Activated gamma-delta T cell treated with anti-CD3 and anti-CD28 coated beads, Interleukin-2, amount 50 U/mL, for 16 hours (primary cell): ENCODE measurements at regions not wholly inside any gene's neighbourhood (a gene's known extent, or its start where the extent isn't known, plus 50 kb on each side); places are given as distances from the start of the nearest gene placed in this dataset.

Source experiments
- DNase-seq: peaks from one replicate; pipeline ENCODE4 v3.0.0-alpha.2; 2020; ENCODE audit warnings: low read depth

DNA sequence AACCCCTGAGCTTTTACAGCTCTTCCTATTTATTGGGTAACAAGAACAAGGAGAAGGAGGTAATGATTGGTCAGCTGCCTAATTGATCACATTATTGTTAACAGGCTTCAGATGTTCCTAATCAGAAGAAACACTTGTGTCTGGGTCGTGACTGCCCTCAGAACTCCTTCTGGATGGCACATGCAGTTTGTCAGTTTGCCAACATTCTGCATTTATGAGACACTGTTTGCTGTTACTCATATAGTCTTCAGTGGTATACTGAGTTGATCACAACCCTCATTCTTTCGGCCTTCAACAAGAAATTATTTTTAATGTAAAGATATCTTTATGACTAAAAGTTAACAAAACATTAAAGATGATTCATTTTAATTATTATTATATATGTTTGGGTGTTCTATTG lies 95.7 kb upstream of the DOCK10 start:
- DNase-seq = no peak

DNA sequence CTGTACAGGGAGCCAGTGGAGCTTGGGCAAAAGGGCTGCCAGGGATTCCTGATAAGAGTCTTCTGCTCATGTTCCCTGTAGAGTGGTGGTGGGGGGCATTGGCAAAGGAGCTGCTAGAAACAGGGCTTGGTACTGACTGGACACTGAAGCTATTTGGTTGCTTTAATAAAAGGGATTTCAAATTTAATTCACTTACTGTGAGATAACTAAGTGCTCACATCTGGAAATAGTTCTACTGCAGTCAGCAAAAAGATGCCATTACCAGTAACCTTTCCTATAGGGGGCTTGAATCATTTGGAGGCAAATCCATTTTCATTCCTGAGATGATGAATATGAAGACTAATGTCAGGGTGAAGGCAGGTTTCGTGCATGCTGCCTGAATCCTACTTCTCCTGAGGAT lies 94.3 kb upstream of the DOCK10 start:
- no peak for DNase-seq

DNA sequence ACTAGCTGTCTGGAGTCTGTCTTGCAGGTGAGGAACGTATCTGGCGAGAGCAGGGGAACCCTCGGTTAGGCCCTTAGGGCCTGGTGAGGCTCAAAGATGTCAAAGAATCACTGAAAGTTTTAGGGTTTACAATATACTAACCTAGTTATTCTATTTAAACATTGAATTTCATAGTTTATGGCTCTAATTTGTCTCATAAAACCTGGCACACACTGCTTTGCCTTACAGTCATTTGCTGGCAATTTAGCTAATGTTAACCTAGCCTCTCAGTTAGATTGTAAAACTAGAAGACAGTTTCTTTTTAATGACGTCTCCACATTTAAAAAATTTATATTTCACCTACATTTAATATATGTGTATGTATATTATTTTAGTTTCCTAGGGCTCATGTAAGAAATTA lies 89.6 kb upstream of the DOCK10 start:
- no peak for DNase-seq

DNA sequence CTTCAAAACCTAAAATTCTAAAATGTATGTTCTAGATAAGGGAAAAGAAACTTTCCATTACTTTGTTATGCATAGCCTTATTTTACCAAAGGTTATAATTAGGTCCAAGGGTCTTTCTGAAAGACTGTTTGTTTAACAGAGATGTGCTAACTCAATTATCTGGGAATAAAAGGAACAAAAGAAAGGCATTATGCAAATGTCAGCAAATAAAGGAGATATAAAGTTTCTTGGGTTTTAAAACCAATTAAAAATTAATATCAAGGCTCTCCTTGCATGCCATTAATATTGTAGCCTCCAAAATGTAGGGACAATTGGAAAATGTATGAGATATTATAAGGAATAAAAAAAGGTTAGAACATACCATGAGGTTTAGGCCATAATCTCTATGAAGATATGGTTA lies 87.8 kb upstream of the DOCK10 start:
- no peak for DNase-seq

DNA sequence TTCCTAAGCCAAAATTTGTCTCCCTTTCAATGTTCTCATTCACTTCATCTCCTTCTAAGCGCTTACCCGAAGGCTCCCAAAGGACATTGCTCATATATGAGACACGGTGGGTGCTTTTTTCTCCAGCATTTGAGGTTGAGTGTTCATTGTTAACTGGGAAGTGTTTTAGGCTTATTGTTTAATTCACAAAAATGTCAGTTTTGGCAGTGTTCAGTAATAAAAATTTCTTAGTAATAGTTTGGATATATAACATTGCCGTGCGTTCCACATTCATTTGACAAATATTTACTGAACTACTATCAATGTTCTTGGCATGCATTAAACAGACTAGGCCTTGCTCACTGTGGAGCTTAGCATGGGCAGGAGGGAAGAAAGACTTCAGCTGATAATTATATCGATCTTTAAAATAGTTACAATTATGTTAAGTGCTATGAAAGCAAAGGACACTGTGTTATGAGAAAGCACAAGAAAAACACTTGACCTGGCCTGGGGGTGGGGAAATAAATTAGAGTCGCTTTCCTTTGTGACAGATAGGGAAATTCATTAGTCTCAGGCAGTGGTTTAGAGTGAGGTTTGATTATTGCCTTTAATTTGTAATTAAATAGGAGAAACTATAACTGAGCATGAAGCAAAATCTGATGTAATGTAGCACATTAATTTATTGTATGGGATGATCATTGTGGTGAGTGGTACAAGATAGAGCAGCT lies 82.2 kb upstream of the DOCK10 start:
- no peak for DNase-seq

DNA sequence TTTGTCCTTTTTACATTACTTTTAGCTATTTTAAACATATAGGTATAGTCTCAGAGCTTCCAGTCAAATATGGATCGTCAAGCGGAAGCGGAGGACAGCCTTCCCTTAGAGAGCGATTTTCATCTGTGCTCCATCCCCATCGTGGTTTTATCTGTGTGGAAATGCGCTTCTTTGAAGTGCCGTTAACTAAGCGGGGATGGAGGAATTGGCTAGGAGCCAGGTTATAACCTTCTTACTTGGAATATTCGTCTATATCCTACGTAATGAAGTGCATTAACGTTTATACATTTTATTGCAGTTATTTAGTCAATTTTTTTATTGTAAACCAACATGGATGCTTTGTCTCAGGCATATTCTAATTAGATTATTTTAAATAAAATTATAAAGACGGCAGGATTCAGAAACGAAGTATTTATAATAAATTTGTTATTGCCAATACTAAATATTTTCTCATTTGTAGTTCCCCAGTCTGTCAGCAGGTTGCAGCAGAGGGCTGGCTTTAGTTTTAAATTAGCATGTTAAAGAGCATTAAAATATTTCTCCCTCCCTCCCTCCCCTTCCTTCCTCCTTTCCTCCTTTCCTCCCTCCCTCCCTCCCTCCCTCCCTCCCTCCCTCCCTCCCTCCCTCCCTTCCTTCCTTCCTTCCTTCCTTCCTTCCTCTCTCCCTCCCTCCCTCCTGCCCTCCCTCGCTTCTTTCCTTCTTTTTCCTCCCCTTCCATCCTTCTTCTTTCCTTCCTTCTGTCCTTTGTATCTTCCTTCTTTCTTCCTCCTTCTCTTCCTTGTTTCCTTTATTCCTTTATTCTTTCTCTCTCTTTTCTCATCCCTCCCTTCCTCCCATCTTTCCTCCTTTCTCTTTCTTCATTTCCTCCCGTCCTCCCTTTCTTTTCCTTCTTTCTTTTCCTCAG lies 80.6 kb upstream of the DOCK10 start:
- peak; percentile 19 for DNase-seq

DNA sequence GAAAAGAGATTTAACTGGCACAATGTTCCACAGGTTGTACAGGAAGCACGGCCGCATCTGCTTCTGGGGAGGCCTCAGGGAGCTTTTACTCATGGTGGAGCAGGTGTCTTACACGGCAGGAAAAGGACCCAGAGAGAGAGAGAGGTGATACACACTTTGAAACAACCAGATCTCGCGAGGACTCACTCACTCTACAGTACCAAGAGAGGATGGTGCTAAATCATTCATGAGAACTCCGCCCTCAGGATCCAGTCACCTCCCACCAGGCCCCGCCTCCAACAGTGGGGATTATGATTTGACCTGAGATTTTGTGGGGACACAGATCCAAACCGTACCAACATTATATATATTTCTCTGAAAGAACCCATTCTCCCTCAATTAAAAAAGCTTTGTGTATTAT lies 79.7 kb upstream of the DOCK10 start:
- DNase-seq = no peak

DNA sequence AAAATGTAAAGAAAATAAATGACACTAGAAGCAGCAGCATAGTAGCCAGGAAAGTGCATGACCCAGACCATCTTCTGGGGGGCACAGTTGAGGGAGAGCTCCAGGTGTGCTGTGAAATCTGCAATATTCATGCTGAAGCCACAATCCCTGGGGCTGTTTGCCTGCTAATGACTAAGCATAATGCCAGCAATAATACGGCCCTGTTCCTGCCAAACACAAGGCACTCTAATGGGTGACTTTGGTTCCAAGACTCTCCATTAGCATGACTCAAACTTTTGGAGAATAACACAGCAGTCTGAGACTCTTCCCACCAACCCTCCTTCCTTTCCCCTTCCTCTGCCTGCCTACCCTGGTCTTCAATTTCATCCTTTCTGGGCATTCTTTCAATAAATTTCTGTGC lies 77.9 kb upstream of the DOCK10 start:
- DNase-seq = no peak

DNA sequence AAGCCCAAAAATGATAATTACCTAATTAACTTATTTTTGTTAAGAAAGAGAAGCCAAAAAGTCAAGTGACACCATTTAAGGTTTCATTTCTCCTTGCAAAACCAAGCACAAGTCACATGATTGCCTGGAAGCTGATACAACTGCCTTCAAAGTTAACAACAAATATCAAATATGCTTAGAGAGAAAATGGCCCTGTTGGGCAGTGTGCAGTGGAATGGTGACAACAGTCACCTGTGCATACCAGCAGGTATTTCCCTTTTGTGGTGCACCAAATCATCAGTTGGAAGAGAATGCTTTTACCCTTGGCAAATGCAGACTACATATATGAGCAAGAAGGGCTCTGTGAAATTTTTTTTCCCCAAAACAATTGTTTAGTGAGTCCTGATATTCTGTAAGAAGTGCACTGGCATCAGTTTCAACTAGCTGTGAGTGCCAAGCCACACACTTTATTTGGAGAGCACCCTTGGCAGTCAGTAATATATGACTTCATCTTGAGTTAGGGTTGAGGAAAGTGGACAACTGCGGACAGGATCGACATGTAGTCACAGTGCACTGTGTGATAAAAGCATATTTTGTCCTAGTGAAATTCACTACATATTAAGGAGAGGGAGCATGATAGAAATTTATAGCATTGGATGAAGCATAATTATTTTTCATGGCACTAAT lies 74.9 kb upstream of the DOCK10 start:
- DNase-seq = no peak

DNA sequence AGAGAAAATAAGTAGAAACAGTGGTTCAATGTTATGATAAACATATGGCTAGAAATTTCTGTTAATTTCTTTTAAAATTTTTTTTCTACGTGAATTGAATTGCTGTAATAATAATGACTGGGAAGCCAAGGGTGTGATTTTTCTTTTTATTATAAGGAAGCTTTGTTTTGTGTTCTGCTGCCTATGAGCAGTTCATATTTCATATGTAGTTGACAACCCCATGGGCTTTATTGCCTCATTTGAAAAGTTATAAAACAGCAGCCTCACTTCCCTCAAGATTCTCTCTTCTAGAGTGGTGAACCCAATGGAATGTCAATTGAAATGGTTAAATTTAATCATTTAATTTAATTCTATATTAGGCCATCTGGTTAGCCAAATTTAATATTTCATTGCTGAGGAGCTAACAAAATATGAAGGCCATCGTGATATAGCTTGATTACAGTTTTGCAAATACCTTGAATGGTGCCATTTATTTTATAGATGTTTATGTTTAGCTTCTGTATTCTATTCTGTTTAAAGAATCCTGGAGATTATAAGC lies 72.6 kb upstream of the DOCK10 start:
- no peak for DNase-seq

DNA sequence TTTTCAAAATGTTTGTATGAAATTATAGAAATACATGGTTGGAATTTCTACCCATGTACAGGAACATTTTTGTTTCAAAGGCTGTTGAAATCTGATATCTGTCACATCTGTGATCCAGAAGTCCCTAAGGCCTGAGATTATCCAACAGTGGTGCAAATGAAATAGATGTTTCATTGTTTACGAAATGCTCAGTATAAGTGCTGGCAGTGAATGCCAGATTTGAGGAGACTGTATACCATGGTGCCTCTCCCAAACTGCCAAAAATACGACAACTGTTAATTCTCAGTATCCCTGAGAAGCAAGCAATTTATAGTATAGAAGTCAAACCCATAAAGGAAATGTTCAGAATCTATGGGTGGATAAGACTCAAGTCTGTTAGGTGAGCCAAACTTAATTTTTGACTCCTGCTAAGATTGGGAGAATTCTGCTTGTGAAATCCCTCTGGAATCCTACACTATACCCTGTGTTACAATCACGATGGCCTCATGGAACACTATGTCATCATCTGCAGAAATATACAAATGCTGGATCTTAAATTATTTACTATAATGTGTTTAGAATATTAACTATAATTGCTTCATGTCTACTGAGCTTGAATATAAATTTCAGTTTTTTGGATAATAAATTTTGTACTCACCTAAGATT lies 71.2 kb upstream of the DOCK10 start:
- no peak for DNase-seq

DNA sequence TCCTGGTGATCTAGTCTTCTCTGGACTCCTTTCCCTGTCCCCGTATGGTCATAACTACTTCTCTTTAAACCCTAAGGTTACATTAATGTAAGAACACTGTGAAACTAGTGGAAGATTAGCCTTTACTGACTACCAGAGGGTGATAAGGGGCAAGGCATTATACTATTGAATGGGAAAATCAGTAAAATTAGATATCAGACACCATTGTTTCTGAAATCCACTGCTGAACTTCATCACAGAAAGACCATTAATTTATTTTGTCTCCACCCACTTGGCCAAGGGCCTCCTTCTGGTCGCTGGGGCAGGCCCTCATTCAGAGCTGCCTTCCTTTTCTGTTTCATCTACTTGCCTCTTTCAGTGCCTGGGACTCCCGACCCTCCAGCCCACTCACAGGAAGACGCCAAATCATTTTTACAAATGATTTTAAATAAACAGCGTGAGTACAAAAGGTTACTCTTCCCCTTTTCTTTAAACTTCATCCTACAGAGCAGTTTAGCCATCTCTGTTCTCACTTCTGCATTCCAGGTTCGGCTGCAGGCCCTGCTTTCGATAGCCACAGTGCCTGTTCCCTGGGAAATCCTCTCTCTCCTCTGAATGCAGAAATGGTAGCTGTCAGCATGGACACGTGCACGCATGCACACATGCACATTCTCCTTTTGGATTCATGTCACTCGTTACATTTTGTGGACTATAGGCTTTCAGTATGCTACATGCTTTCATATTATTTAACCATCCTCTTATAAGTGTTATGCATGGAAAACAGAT lies 70.3 kb upstream of the DOCK10 start:
- no peak for DNase-seq

DNA sequence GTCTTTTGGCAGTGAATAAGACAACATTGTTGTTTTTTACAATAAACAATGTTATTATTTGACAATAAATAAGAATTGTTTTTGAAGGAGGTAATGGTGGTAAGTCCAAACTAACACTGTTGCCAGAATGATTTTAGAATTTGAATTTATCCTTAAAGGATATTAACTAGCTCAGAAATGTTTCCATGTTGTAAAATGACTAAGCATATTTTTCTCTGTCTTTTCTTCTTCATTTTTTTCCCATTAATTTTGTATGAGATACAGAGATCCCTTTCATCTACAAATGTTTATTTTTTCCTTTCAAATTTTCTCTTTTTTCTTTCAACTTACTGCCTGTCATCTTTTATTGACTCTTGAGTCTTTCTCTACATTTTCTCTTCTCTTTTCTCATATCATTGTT lies 66.5 kb upstream of the DOCK10 start:
- no peak for DNase-seq

DNA sequence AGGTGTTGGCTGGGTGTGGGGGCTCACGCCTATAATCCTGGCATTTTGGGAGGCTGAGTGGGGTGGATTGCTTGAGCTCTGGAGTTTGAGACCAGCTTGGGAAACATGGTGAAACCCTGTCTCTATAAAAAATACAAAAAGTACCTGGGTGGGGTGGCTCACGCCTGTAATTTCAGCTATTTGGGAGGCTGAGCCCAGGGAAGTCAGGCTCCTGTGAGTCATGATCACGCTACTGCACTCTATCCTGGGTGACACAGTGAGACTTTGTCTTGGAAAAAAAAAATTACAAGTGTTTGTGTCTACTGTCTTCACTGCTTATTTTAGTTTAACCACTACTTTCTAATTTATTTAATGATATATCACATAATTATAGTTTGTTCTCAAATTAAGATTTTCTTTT lies 62.7 kb upstream of the DOCK10 start:
- DNase-seq = no peak

DNA sequence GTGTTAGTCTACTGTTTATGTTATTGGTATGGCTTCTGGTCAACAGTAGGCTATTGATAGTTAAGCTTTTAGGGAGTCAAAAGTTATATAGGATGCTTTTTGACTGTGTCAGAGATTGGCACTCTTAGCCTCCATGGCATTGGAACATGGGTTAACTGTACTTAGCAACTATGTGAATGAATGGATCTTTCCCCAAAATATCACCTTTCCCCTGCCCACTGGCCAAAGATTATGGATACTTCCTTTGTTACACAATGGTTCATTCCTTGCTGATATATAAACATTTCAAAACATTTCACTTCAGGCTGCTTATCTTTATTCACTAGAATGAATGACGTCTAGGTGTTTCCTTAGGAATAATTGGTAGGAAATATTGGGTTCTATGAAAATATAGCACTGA lies 62.1 kb upstream of the DOCK10 start:
- DNase-seq = no peak

DNA sequence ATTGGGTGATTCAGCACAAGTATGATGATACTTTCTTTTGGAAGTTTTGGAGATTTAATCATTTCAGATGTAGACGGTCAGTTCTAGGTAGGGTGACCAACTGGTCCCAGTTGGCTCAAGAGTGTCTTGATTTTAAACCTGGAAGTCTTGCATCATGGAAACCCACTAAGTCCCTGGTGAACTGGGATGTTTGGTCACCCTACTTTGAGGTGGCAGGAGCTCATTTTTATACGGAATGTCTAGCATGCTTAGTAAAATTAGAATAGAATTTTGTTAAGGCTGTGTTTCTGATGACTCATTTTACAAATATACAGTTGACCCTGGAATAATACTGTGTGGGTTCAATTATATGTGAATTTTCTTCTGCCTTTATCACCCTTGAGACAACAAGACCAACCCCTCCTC lies 61.5 kb upstream of the DOCK10 start:
- DNase-seq = no peak

DNA sequence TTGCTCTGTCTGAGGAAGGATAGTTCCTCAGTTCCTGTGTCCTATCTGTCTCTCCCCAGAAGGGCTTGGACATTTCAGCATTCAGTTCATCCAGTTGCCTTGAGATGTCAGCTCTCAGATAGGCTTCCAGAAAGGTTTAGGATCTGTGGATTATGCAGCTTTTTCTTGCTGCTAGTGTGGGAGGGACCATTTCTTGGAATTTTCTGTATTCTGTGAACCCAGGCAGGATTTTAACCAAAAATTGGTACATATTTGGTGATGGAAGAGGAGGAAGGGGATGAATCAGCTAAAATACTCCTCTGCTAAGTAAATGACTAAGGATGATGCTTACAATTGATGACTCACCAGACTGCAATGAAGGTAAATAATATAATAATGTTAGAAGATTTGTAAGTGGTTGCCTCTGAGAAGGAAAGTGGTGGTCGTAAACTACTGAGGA lies 58.6 kb upstream of the DOCK10 start:
- no peak for DNase-seq

DNA sequence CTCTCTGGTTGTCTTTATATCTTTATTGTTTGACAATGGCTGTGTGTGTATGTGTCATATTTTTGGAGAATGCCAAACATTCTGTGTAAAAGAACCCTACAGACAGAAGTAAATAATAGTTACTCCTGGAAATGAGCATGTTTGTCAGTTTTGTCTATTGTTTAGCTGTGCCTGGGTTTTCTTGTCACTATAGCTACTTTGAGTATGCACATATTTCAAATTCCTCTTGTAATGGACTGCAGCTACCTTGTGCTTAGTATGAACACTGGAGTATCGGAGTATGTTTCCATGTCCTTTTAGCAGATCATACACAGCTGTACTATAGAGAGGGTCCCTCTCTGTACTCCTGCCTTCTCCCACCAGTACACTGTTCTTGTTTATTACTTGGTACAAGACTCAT lies 58.0 kb upstream of the DOCK10 start:
- DNase-seq = no peak

DNA sequence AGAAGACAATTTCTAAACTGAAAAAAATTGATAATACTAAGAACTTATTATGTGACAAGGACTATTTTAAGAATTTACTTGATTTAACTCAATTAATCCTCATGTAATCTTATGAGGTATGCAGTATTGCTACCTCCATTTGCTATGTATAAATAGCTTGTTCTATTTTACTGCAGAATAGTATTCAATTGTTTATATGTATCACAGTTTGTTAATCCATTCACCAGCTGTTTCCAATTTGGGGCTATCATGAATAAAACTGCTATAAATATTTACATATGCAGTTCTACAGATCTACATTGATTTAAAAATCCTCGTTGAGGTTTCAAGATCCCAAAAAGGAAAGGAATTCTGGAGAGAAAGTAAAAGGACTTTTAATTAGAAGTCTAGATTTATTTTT lies 54.8 kb upstream of the DOCK10 start:
- no peak for DNase-seq
